GM12801 (cell line): ENCODE measurements at regions not wholly inside any gene's neighbourhood (a gene's known extent, or its start where the extent isn't known, plus 50 kb on each side); places are given as distances from the start of the nearest gene placed in this dataset.

ENCODE experiments used
- CTCF ChIP-seq: IDR thresholded peaks from one replicate; pipeline ENCODE4 v1.5.1; 2011; ENCODE audit warnings: control low read depth; ENCODE audit not compliant: insufficient read length; ENCODE audit errors: extremely low read depth

- no peak for TF ChIP-seq CTCF
Observed at GRCh38 chr2:34979148-34979547, 1376.4 kb upstream of the CRIM1 start.

- TF ChIP-seq CTCF: no peak
Observed at GRCh38 chr2:34961822-34962221, 1362.7 kb upstream of the FAM98A start.

GRCh38 chr2:34954758-34955157, 1355.7 kb upstream of the FAM98A start:
- no peak for TF ChIP-seq CTCF

GRCh38 chr2:34950797-34951196, 1351.7 kb upstream of the FAM98A start:
- TF ChIP-seq CTCF: no peak

GRCh38 chr2:34949316-34949715, 1350.2 kb upstream of the FAM98A start:
- TF ChIP-seq CTCF: no peak

- no peak for TF ChIP-seq CTCF
Observed at GRCh38 chr2:34936089-34936488, 1337.0 kb upstream of the FAM98A start.

GRCh38 chr2:34912084-34912483, 1313.0 kb upstream of the FAM98A start:
- TF ChIP-seq CTCF: no peak
